ENCODE measurements at regions not wholly inside any gene's neighbourhood (a gene's known extent, or its start where the extent isn't known, plus 50 kb on each side); places are given as distances from the start of the nearest gene placed in this dataset.
"Not testable (repeated sequence)": the region's sequence is repeated elsewhere in the genome, so short reads cannot be mapped to it uniquely, and the experiment has no call there.

- not testable (repeated sequence) for TF ChIP-seq CTCF, POLR2A (IDR thresholded peaks at IDR 0.05)
These were observed 316.3 kb downstream of the ADGRD1 start for GRCh38 chr12:131269977-131270376.
